ENCODE measurements at regions not wholly inside any gene's neighbourhood (a gene's known extent, or its start where the extent isn't known, plus 50 kb on each side); places are given as distances from the start of the nearest gene placed in this dataset.
"Not testable (repeated sequence)": the region's sequence is repeated elsewhere in the genome, so short reads cannot be mapped to it uniquely, and the experiment has no call there.

GRCh38 chr3:127520993-127521392 is 69.5 kb downstream of the TPRA1 start:
- no peak for DNase-seq (ENCODE audit: low spot score)

- DNase-seq (ENCODE audit: low spot score) = no peak
Measured at GRCh38 chr3:127518456-127519081, 72.0 kb downstream of the TPRA1 start.

DNA sequence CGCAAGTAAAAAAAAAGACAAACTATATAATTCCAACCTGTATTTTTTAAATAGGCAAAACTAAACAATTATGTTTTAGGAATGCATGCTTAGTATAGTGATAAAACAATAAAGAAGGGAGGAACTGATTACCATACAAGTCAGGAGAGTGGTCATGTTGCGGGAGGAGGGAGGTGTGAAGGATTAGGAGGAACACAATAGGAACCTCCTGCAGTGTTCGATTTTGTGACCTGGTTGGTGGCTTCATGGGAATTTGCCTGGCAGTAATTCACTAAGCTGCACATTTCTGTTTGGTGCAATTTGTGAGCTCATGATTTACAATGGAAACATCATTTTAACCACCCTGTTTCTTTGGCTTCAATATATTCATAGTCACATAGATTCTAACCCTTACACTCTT is 78.3 kb downstream of the TPRA1 start:
- no peak for DNase-seq (ENCODE audit: low spot score)

DNA sequence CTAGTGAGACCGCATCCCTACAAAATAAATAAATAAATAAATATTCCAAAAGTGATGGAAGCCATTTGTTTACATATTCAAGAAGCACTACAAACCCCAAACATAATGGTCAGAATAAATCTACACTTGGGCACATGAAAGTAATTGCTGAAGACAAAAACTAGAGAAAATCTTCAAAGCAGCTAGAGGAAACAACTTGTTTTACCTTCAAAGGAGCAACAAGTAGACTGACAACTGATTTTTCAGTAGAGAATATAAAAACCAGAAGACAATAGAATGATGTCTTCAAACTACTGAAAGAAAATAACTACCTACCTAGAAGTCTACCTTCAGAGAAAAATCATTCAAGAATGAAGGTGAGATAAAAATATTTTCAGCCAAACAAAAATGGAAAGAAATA is 89.4 kb downstream of the TPRA1 start:
- no peak for DNase-seq (ENCODE audit: low spot score)

DNA sequence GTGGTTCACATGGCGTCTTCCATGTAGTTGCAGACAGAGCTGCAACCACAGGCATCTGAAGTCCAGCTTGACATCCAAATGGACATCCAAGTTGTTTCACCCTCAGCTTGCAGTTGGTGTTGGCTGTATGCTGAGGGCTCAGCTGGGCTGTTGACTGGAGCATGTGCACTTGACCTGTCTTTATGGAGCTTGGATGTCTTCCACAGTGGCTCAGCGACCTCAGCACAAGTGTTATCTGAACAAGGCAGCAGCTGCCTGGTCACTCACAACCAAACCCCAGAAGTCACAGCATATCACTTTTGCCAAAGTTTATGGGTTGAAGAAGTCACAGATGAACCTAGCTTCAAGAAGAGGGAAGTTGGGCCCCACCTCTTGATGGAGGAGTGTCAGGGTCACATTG is 92.9 kb downstream of the TPRA1 start:
- DNase-seq (ENCODE audit: low spot score) = no peak

DNA sequence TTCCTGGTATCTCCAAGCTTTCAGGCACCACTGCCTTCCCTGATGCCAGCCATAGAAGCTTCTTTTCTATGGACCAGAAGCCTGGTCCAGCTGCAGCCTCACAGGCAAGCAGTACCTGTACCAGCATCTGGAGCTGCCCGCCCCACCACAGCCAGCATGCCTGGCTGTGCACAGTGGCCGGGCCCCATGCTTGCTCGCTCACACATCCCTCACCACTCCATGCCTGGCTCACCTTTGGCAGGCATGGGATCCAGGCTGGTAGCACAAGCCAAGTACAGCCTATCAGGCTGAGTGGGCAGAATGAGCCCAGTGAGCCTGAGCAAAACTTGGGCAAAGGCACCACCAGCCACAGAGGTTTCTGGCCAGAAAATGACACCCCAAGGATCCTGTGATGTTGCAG is 93.4 kb downstream of the TPRA1 start:
- no peak for DNase-seq (ENCODE audit: low spot score)

DNA sequence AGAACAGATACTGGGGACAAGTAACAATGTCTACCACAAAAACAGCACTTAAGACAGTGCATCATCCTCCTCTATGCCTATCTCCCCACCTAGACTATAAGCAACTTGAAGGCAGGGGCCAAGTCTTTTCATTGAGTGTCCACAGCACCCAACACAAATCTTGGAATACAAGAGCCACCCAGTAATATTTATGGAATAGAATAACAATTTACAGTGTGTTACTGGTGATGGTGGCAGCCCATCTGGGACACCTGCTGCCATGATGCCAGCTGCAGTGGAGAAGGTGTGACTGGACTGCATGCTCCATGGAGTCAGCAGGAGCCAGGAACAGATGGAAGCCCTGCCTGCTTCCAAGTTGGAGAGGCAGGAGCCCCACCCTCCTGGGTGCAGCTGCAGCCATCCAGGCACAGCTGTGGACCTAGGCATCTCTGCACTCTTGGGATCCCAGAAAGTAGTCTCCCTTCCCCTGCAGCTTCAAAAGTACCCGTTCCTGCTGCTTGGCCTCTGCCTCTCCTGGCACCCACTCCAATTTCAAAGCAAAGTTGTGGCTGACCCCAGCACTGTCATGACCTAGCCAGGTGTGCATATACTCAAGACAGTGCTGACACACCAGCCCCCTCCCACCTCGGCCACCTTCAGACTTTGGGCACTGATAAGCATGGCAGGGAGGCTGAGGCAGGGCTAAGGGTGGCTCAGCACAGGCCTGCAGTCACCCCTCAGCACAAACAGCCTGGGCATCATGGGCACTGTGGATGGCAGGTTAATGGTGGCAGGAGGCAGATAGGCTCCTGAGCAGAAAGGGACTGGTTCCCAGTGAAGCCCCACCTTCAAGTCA is 94.5 kb downstream of the TPRA1 start:
- no peak for DNase-seq (ENCODE audit: low spot score)

- DNase-seq (ENCODE audit: low spot score) = no peak
Measured at GRCh38 chr3:127493924-127494646, 96.4 kb downstream of the TPRA1 start.

DNA sequence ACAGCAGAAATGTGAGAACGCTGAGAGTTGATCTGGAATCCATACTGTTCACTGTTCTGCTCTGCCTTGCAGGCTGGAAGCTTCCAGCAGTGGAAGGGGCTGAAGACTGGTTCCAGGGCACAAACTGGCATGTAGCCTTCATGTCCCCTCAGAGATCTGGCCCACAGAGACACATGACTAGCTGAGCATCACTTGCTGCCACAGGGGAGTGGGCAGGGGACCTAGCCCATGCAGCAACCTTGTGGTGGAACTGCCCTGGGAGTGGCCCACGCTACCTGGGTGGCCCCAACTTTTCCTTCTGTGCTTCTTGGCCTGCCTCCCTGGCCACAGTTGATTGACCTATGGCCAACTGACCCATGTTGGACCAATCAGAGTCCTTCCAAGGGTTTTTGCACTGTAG is 98.1 kb downstream of the TPRA1 start:
- DNase-seq (ENCODE audit: low spot score) = no peak

DNA sequence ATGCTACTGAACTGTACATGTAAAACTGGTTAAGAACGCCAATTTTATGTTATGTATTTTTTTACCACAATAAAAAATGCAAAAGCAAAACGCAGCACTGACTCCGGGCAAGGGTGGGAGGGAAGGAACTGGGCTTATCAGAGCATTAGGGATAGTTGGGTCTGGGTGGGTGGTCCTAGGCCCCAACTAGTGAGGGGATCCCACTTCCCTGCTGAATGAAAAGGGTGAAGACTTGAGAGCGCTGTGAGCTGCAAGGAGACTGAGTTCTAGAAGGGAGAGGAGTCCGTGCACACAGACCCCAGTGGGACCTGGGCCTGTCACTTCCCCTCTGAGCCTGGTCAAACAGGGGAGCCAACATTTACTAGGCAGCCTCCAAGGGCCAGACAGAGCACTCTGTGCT is 98.6 kb downstream of the TPRA1 start:
- DNase-seq (ENCODE audit: low spot score) = no peak

GRCh38 chr3:127491323-127491722 is 99.2 kb downstream of the TPRA1 start:
- no peak for DNase-seq (ENCODE audit: low spot score)

DNA sequence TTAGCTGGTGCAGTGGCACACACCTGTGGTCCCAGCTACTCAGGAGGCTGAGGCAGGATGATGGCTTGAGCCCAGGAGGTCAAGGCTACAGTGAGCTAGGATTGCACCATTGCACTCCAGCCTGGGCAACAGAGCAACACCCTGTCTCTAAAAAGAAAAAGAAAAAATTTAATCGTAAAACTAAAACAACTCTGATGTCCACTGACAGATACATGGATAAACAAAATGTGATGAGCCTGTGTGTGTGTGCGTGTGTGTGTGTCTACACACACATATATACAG is 99.6 kb downstream of the TPRA1 start:
- not testable (repeated sequence) for DNase-seq (ENCODE audit: low spot score)

GRCh38 chr3:127490271-127491023 is 100.1 kb downstream of the TPRA1 start:
- no peak for DNase-seq (ENCODE audit: low spot score)

DNA sequence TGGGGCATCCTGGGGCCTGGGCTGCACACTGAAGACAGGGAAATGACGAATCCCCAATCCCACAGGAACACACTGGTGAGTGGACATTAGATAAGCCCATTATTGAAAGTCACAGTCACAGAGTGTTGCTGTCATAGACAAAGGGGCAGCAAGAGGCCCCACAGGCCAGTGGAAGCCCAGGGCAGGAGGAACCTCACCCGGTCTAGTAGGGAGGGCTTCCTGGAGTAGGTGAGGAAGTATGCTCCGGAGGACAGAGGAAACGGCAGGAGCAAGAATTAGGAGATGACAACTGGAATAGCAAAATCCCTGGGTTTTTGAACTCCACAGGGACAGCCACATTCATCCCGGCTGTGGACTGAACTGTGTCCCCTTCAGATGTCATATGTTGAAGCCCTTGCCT is 101.2 kb downstream of the TPRA1 start:
- DNase-seq (ENCODE audit: low spot score) = no peak

GRCh38 chr3:127488740-127489139 is 101.8 kb downstream of the TPRA1 start:
- no peak for DNase-seq (ENCODE audit: low spot score)

GRCh38 chr3:127488141-127488672 is 102.3 kb downstream of the TPRA1 start:
- DNase-seq (ENCODE audit: low spot score) = no peak

DNA sequence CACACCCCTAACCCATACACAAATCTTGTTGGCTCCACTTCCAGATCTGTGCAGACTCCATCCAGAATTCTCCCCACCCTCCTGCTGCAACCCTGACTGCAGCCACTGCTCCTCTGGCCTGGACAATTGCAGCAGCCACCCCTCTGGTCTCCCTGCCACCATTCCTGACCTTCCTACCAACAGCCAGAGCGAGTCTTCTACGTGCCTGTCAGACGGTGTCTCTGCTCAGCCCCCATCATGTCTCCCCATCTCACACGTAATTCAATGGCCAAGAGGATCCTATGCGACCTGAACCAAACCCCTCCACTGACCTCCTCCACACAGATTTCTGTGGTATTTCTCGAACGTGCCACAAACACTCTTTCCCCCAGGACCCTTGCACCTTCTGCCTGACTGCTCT is 103.3 kb downstream of the TPRA1 start:
- DNase-seq (ENCODE audit: low spot score) = no peak

GRCh38 chr3:127486321-127486944 is 104.1 kb downstream of the TPRA1 start:
- no peak for DNase-seq (ENCODE audit: low spot score)

DNA sequence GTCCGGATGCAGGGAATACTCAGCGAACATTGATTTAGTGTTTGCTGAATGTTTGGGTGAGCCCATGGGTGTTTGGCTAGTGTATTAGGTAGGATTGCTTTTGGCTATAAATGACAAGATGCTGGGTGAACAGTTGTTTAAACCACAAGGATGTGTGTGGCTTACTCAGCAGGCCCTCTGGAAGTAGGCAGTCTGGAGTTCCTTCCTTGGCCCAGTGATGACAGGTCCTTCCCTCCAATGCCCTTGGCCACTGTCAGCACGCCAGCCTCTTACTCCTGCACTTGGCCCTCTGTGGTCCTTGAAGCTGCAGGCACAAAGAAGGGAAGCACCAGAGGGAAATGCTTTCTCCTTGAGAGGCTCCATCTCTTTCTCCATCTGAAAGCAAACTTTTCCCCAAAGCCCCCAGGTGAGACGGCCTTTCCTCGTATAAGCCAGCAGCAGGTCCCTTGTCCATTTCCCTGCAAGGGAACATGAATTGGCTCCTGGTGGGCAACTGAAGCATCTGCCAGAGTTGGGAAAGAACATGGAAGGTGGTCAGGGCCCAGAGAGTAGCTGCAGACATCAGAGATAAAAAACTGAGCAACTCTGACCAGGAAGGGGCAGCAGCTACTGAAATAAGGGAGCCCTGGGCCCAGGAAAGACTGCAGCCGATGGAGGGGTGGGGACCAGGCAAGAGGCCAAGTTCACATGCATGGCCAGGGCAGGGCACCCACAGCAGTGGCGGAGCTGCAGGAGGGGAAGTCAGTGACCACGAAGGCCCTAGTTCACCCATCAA is 105.0 kb downstream of the TPRA1 start:
- DNase-seq (ENCODE audit: low spot score) = no peak

DNA sequence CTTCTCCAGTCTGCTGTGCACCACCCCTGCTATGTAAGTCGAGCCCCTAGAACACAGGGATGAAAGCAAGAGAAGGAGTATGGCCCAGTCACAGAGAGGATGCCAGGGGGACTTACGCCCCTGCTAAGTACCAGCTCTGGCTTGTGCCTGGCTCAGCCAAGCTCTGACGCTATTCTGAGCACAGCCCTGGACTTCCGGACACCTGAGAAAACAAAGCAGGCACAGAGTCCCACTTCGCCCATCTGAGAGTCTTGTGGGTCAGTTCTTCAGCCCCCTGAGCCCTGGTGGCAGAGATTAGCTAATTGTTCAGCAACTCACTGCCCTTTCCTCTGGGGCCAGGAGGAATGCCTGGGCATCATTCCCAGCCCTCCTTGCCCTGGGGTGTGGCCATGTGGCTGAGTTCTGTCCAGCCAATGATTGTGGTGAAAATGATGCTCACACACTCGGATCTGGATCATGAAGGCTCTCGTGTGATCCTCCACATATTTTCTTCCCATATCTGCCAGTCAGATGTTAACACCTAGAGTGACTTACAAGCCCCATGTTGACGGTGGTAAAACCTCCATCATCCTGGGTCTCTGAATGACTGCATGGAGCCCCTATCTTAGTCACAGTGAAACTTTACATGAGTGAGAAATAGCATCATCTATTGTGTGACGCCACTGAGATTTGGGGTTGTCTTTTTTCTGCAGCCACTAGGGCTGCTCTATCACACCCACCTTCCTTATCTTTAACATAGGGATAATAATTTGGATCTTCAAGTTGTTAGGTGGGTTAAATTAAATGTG is 105.7 kb downstream of the TPRA1 start:
- no peak for DNase-seq (ENCODE audit: low spot score)

Data from iPS-NIHi11 (cell line).